NB4 (cell line): ENCODE measurements at regions not wholly inside any gene's neighbourhood (a gene's known extent, or its start where the extent isn't known, plus 50 kb on each side); places are given as distances from the start of the nearest gene placed in this dataset.

Source experiments
- DNase-seq: peaks from one replicate; pipeline ENCODE4 v3.0.0; 2010; ENCODE audit warnings: low read depth
- H3K4me3 ChIP-seq: one replicate; pipeline ENCODE4 v1.5.1; 2011; ENCODE audit warnings: mild to moderate bottlenecking, low read depth, low read length, moderate library complexity
- CTCF ChIP-seq: IDR thresholded peaks from one replicate; pipeline ENCODE4 v1.5.1; 2012; ENCODE audit warnings: low read depth, low read length
- MYC ChIP-seq: IDR thresholded peaks from 2 replicates; pipeline ENCODE4 v1.6.1; 2011; ENCODE audit warnings: low read depth, low read length
- POLR2A ChIP-seq: IDR thresholded peaks from 2 replicates; pipeline ENCODE4 v1.6.1; 2011; ENCODE audit warnings: mild to moderate bottlenecking; ENCODE audit not compliant: insufficient read length; ENCODE audit errors: extremely low read depth
- TF ChIP-seq, protein P1 (sequence below): IDR thresholded peaks from 2 replicates; pipeline ENCODE4 v1.6.1; 2011; ENCODE audit warnings: low read depth, low read length

DNA sequence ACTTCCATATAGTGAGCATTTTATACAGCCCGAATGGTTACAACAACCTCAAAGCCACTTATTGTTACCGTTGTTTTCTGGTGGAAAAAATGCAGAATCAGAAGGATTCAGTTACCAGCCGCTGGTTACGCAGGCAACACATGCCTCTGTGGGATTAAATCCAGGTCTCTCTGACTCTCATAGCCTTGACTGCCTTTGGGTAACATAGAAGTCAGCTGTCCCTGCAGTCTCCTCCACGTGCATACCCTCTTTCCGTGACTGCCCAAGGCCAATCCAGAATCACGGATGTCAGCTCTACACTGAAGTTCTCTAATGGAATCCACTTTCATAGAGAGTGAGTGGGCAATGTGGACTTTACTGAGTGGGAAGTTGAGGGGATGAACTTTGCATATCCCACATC lies 189.5 kb upstream of the DNAJC19 start:
- no peak for DNase-seq
- TF ChIP-seq, protein P1, sequence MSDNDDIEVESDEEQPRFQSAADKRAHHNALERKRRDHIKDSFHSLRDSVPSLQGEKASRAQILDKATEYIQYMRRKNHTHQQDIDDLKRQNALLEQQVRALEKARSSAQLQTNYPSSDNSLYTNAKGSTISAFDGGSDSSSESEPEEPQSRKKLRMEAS, result no peak
- TF ChIP-seq MYC (no peak), CTCF (no peak), POLR2A (no peak)
- H3K4me3 ChIP-seq, result no peak overlapping the region

DNA sequence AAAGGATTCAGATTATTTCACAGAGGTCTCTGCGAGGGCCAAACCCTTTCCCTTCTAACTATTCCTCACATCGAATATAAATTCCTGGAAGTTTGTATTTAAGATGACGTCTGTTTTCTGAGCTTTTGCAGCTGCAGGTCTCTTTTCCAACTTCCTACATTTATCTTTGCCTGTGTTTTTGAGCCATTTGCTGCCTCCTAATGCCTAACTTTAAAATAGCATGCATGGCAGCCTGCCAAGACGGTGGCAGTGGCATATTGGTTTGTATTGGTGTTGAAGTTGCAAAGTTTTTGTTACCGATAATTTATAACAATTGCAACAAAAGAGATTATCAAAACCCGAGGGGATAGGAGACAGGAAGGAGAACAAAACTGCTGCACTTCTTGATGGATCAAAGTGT lies 187.1 kb upstream of the DNAJC19 start:
- H3K4me3 ChIP-seq, result no peak overlapping the region
- peak; percentile 49 for DNase-seq
- peak; percentile 48 for TF ChIP-seq CTCF
- TF ChIP-seq POLR2A, result no peak

- TF ChIP-seq MYC (no peak), CTCF (no peak)
- TF ChIP-seq, protein P1, result no peak
- no peak overlapping the region for H3K4me3 ChIP-seq
- no peak for DNase-seq
Observed at GRCh38 chr3:181174676-181175233, 185.2 kb upstream of the DNAJC19 start.

- no peak overlapping the region for H3K4me3 ChIP-seq
- DNase-seq, result no peak
- TF ChIP-seq MYC (no peak), POLR2A (no peak), CTCF (no peak)
- TF ChIP-seq, protein P1, result no peak
Observed at GRCh38 chr3:181174022-181174421, 184.5 kb upstream of the DNAJC19 start.

- no peak overlapping the region for H3K4me3 ChIP-seq
- DNase-seq, result no peak
- TF ChIP-seq POLR2A (no peak), MYC (no peak)
- TF ChIP-seq, protein P1, result no peak
Observed at GRCh38 chr3:181173227-181173626, 183.7 kb upstream of the DNAJC19 start.

DNA sequence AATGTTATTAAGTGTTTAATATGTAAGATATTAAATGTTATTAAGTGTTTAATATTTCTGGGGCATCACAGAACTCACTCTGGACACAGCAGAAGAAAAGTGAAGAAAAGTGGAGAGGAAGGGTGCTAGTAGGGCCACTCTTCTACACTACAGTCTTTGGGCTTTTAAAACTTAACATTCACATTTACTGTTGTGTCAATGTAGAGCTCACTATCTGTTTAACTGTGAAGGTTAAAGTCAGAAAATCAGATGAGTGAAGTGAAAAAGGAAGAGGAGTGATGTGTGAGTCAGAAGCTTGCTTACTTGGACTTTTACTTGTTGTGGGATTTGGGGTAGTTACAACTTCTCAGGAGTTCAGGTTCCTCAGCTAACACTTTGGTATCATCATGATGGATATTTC lies 145.3 kb upstream of the DNAJC19 start:
- no peak for TF ChIP-seq MYC
- TF ChIP-seq POLR2A, result no peak
- TF ChIP-seq, protein P1, result no peak
- no peak for TF ChIP-seq CTCF
- peak; percentile 1 for DNase-seq

More for the DNA sequence above, 145.3 kb upstream of the DNAJC19 start:
- H3K4me3 ChIP-seq, result no peak overlapping the region
